Testis (tissue), 2 donors: ENCODE measurements at regions not wholly inside any gene's neighbourhood (a gene's known extent, or its start where the extent isn't known, plus 50 kb on each side); places are given as distances from the start of the nearest gene placed in this dataset.

ENCODE experiments used
- DNase-seq: peaks from one replicate; pipeline ENCODE4 v3.0.0-alpha.2; 2019
- H3K27ac ChIP-seq, 2 donors: fragments of 200-600 bp; sonication (generic); one replicate each; pipeline ENCODE4 v1.5.1; 2019
- H3K27me3 ChIP-seq: fragments of 200-600 bp; sonication (generic); one replicate; pipeline ENCODE4 v1.5.1; 2019
- H3K36me3 ChIP-seq: fragments of 200-600 bp; sonication (generic); one replicate; pipeline ENCODE4 v1.5.1; 2017; ENCODE audit warnings: low read depth; ENCODE audit errors: missing control alignments
- H3K4me1 ChIP-seq: fragments of 200-600 bp; sonication (generic); one replicate; pipeline ENCODE4 v1.5.1; 2019
- H3K4me3 ChIP-seq, 2 donors: fragments of 200-600 bp; sonication (generic); one replicate each; pipeline ENCODE4 v1.5.1; 2017 to 2019
- H3K9me3 ChIP-seq: fragments of 200-600 bp; sonication (generic); one replicate; pipeline ENCODE4 v1.5.1; 2017
- POLR2A ChIP-seq: fragments of 450-650 bp; IDR thresholded peaks from one replicate; pipeline ENCODE4 v1.6.1; 2017; ENCODE audit warnings: antibody characterized with exemption, mild to moderate bottlenecking, moderate library complexity
- WGBS, 2 donors: methylation state at CpG; one replicate each; pipeline ENCODE4 v1.1.5; 2018; 5-methylcytosine and 5-hydroxymethylcytosine counted together
- intact Hi-C: fragments of 100-400 bp; cut with DNase I; formaldehyde crosslinking; loops from one replicate; pipeline ENCODE4 v1.15.1; 2023; ENCODE audit warnings: low total_unique reads
- TF ChIP-seq, protein P1 (sequence below), 3 experiments: fragments of 450-650 bp in 2 of 3; fragments of 200-600 bp in 1 of 3; sonication (generic) in 1 of 3; IDR thresholded peaks; one replicate each; pipeline ENCODE4 v1.5.1; 2016 to 2019; ENCODE audit warnings: antibody characterized with exemption in 3 of 3, mild to moderate bottlenecking in 2 of 3, moderate library complexity in 1 of 3

DNA sequence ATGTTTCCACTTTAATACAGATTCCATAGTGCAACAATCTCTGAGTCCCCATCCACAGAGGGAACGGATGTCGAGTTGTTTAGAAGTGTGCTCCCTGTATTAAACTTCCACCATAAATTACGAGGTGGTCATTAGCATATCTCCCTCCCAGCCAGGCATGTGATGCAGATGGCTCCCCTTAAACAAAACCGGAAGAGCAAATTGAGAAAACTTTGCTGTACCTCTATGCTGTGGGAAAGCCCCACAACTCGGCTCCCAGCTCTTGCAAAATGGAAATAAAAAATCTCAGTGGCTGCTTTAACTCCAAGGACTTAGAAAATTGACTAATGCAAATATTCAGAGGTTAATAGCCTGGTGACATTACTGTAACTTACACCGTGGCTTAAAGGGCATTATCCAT is 290.9 kb downstream of the MAF start:
- Histone ChIP-seq H3K27ac (no peak overlapping the region), H3K4me1 (no peaks in the 10 kb centered on the region), H3K4me3 (no peak overlapping the region), H3K27me3 (no peaks in the 10 kb centered on the region), H3K9me3 (no peaks in the 10 kb centered on the region), H3K36me3 (no peaks in the 10 kb centered on the region)
- intact Hi-C loops: no loop called here
- WGBS, 2 donors: 63 to 71% methylated on average over 6 of the region's 6 CpGs
- TF ChIP-seq, protein P1, sequence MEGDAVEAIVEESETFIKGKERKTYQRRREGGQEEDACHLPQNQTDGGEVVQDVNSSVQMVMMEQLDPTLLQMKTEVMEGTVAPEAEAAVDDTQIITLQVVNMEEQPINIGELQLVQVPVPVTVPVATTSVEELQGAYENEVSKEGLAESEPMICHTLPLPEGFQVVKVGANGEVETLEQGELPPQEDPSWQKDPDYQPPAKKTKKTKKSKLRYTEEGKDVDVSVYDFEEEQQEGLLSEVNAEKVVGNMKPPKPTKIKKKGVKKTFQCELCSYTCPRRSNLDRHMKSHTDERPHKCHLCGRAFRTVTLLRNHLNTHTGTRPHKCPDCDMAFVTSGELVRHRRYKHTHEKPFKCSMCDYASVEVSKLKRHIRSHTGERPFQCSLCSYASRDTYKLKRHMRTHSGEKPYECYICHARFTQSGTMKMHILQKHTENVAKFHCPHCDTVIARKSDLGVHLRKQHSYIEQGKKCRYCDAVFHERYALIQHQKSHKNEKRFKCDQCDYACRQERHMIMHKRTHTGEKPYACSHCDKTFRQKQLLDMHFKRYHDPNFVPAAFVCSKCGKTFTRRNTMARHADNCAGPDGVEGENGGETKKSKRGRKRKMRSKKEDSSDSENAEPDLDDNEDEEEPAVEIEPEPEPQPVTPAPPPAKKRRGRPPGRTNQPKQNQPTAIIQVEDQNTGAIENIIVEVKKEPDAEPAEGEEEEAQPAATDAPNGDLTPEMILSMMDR (IDR thresholded peaks at IDR 0.05): no peak
- TF ChIP-seq POLR2A: no peak
- no peak for DNase-seq

DNA sequence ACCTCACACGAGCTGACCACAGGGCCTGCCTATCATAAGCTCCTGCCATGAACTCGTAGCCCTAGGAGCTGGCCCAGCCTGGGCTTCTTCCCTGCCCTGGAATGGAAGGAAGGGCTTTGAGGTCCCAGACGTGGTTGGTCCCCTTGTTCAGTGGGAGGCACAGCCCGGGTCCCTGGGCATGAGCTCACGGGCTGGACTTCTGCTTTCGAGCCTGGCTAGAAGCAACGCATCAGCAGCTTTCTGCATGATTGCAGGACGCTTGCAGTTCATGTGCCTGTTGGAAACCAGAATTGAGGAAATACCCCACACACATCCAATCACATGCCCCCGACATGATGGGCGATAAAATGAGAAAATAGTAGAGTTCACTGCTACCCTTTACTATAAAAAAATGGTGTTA is 293.3 kb downstream of the MAF start:
- H3K9me3 ChIP-seq: no peaks in the 10 kb centered on the region
- no peaks in the 10 kb centered on the region for H3K36me3 ChIP-seq
- TF ChIP-seq, protein P1 (IDR thresholded peaks at IDR 0.05): no peak
- intact Hi-C loops: no loop called here
- no peak overlapping the region for H3K27ac ChIP-seq
- peak; percentile 28 for DNase-seq
- H3K4me3 ChIP-seq: no peak overlapping the region
- no peaks in the 10 kb centered on the region for H3K27me3 ChIP-seq
- 82 to 96% methylated on average over 9 to 10 of the region's 10 CpGs for WGBS, 2 donors
- H3K4me1 ChIP-seq: no peaks in the 10 kb centered on the region

DNA sequence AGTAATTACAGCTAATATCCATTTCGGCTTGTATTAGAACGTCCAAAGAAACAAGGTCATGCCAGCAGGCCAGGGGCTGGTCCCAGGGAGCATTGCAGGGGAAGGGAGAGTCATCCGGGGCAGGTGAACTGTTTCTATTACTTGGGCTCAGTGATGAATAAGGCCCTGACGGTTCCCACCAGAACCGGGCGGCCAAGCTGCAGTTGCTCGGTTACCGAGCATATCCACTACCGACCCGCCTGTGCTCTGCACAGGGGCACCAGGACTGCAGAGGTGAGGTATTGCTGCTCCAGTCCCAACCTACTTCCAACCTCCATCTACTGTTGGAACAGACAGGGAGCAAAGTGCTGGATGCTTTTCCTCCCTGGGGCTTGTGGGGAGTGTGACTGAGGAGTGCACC is 295.5 kb downstream of the MAF start:
- no peaks in the 10 kb centered on the region for H3K27me3 ChIP-seq
- WGBS, 2 donors: 87 to 93% methylated on average over 9 to 10 of the region's 10 CpGs
- intact Hi-C loops: no loop called here

DNA sequence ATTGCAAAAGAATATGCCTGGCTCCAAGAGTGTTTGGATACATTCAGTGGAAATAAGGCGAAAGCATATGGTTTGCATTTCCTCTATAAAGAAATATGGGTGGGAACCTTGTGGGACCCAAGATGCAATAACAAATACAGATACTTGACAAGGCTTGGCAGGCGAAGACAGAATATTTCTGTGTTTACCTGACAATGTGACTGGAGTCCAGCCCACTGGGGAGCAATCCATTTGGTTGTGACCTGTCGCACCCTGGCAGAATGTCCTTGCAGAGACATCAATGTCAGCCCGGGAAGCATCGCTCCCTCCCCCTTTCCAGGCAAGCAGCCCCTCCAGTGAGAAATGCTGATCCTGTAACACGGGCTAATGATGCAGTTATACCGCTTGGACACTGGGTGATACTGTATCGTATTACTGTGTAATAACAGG is 296.6 kb downstream of the MAF start:
- Histone ChIP-seq H3K36me3 (no peaks in the 10 kb centered on the region), H3K27me3 (no peaks in the 10 kb centered on the region), H3K4me3 (no peak overlapping the region), H3K9me3 (no peaks in the 10 kb centered on the region), H3K4me1 (no peaks in the 10 kb centered on the region), H3K27ac (no peak overlapping the region)
- no peak for DNase-seq
- intact Hi-C loops: no loop called here
- TF ChIP-seq, protein P1 (IDR thresholded peaks at IDR 0.05): no peak
- no peak for TF ChIP-seq POLR2A
- 69 to 76% methylated on average over 8 of the region's 8 CpGs for WGBS, 2 donors

More for the DNA sequence above, 295.5 kb downstream of the MAF start:
- H3K4me1 ChIP-seq: no peaks in the 10 kb centered on the region
- no peak overlapping the region for H3K27ac ChIP-seq
- H3K4me3 ChIP-seq: no peak overlapping the region
- no peak for DNase-seq
- no peaks in the 10 kb centered on the region for H3K9me3 ChIP-seq
- no peak for TF ChIP-seq POLR2A
- TF ChIP-seq, protein P1 (IDR thresholded peaks at IDR 0.05): no peak
- no peaks in the 10 kb centered on the region for H3K36me3 ChIP-seq

DNA sequence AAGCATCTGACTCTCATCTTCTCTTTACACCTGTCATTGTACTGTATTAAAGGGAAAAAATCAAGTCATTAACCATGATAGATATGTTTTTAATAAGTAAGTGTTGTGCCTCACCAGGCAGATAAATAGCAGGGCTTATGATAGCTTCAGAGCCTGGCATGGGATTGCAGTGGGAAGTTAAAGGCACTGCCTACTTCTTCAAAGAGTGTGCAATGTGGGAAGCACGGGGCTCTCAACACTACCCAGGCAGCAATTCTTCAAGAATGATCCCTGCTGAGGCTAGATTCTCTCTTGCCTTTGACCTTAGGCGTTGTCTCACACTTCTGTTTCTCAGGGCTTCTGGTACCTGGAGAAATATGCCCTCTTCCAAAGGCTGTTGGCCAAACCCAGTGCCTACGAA is 297.3 kb downstream of the MAF start:
- H3K36me3 ChIP-seq: no peaks in the 10 kb centered on the region
- WGBS, 2 donors: 87 to 91% methylated on average over 3 of the region's 3 CpGs
- no peak overlapping the region for H3K27ac ChIP-seq
- no peak overlapping the region for H3K4me3 ChIP-seq
- no peaks in the 10 kb centered on the region for H3K27me3 ChIP-seq
- intact Hi-C loops: no loop called here
- H3K9me3 ChIP-seq: no peaks in the 10 kb centered on the region
- no peaks in the 10 kb centered on the region for H3K4me1 ChIP-seq
- TF ChIP-seq POLR2A: no peak
- TF ChIP-seq, protein P1 (IDR thresholded peaks at IDR 0.05): no peak
- DNase-seq: no peak
